Gastroesophageal sphincter (tissue), 4 donors: ENCODE measurements at regions not wholly inside any gene's neighbourhood (a gene's known extent, or its start where the extent isn't known, plus 50 kb on each side); places are given as distances from the start of the nearest gene placed in this dataset.

ENCODE experiments used
- ATAC-seq: fragments of 150-250 bp; one replicate; pipeline ENCODE4 v1.9.1; 2016; ENCODE audit warnings: mild to moderate bottlenecking, moderate library complexity
- H3K27ac ChIP-seq, 4 donors: fragments of 200-600 bp; sonication (generic) in 3 of 4; 1 replicate in 3 of 4; 2 replicates in 1 of 4; pipeline ENCODE4 v1.5.1; 2016 to 2019
- H3K27me3 ChIP-seq: fragments of 200-600 bp; sonication (generic); one replicate; pipeline ENCODE4 v1.5.1; 2019
- H3K36me3 ChIP-seq, 2 donors: fragments of 200-600 bp; sonication (generic); one replicate each; pipeline ENCODE4 v1.5.1; 2019; ENCODE audit warnings: control low read depth in 1 of 2
- H3K4me1 ChIP-seq, 3 donors: fragments of 200-600 bp; sonication (generic); 1 replicate in 2 of 3; 2 replicates in 1 of 3; pipeline ENCODE4 v1.5.1; 2016 to 2019; ENCODE audit warnings: control low read depth in 2 of 3
- H3K4me3 ChIP-seq, 2 donors: fragments of 200-600 bp; sonication (generic); one replicate each; pipeline ENCODE4 v1.5.1; 2019; ENCODE audit warnings: mild to moderate bottlenecking in 1 of 2, moderate library complexity in 1 of 2
- H3K9me3 ChIP-seq, 3 donors: fragments of 200-600 bp; sonication (generic); one replicate each; pipeline ENCODE4 v1.5.1; 2017 to 2019; ENCODE audit warnings: control low read depth in 2 of 3
- CTCF ChIP-seq, 4 experiments: fragments of 200-600 bp in 2 of 4; fragments of 450-650 bp in 2 of 4; sonication (generic) in 1 of 4; IDR thresholded peaks; one replicate each; pipeline ENCODE4 v1.5.1; 2017 to 2019; ENCODE audit warnings: antibody characterized with exemption in 4 of 4, mild to moderate bottlenecking in 2 of 4, moderate library complexity in 2 of 4
- EP300 ChIP-seq: sonication (generic); formaldehyde crosslinking; IDR thresholded peaks from one replicate; pipeline ENCODE4 v1.6.1; 2017; ENCODE audit warnings: antibody characterized with exemption, mild to moderate bottlenecking
- POLR2A ChIP-seq, 2 donors: fragments of 450-650 bp; IDR thresholded peaks; one replicate each; pipeline ENCODE4 v1.6.1; 2017; ENCODE audit warnings: antibody characterized with exemption in 2 of 2, mild to moderate bottlenecking in 2 of 2, moderate library complexity in 1 of 2
- POLR2AphosphoS5 ChIP-seq: sonication (generic); formaldehyde crosslinking; IDR thresholded peaks from one replicate; pipeline ENCODE4 v1.6.1; 2017; ENCODE audit warnings: antibody characterized with exemption
- WGBS, 2 donors: methylation state at CpG; one replicate each; pipeline ENCODE4 v1.1.5; 2018; ENCODE audit warnings: low coverage in 1 of 2; 5-methylcytosine and 5-hydroxymethylcytosine counted together

DNA sequence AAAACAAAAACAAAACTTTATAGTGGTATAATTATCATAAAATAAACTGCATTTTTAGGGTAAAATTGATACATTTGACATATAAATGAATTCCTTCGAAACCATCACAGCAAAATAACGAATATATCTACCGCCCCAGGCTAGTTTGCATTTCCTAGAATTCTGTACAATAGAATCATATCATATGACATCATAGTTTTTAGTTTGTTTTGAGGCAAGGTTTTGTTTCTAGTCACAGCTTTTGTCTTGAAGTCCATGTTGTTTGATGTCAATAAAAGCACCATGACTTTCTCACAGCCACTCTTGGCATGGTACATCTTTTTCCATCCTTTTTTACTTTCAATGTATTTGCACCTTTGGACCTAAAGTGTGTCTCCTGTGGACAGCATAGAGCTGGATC lies 102.9 kb downstream of the FOXL3 start:
- Histone ChIP-seq H3K27me3 (no peaks in the 10 kb centered on the region), H3K36me3 (no peaks in the 10 kb centered on the region), H3K9me3 (peaks cover 0 to 41% (median 0%) of the 10 kb centered on the region in 3 donors), H3K27ac (no peak overlapping the region), H3K4me3 (no peak overlapping the region), H3K4me1 (no peaks in the 10 kb centered on the region)
- 88 to 96% methylated on average over 3 of the region's 3 CpGs for WGBS, 2 donors
- no peak for ATAC-seq
- TF ChIP-seq POLR2A (IDR thresholded peaks at IDR 0.05) (no peak), EP300 (no peak), CTCF (IDR thresholded peaks at IDR 0.05) (no peak), POLR2AphosphoS5 (no peak)

GRCh38 chr7:395643-396042 lies 105.7 kb downstream of the FOXL3 start:
- no peak for ATAC-seq
- Histone ChIP-seq H3K4me1 (no peaks in the 10 kb centered on the region), H3K27ac (no peak overlapping the region), H3K27me3 (peaks cover 9% of the 10 kb centered on the region), H3K36me3 (no peaks in the 10 kb centered on the region), H3K9me3 (peaks cover 0 to 56% (median 0%) of the 10 kb centered on the region in 3 donors), H3K4me3 (no peak overlapping the region)
- TF ChIP-seq CTCF (IDR thresholded peaks at IDR 0.05) (no peak), EP300 (no peak), POLR2AphosphoS5 (no peak), POLR2A (IDR thresholded peaks at IDR 0.05) (no peak)

DNA sequence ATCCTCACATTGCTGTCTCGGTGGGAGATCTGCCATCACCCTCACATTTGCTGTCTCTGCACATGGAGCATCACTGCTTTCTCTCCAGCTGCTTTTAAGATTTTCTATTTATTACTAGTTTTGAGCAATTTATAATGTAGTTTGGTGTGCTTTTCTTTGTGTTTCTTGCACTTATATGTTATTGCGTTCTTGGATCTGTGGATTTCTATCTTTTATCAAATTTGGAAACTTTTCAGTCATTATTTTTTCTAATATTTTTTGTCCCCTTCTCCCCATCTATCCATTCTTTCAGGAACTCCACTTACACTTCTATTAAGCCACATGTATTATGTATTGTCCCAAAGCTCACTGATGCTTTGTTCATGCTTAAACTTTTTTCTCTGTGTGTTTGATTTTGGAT lies 108.9 kb downstream of the FOXL3 start:
- TF ChIP-seq CTCF (IDR thresholded peaks at IDR 0.05) (no peak), EP300 (no peak), POLR2AphosphoS5 (no peak), POLR2A (IDR thresholded peaks at IDR 0.05) (no peak)
- no peak for ATAC-seq
- Histone ChIP-seq H3K4me3 (no peak overlapping the region), H3K9me3 (peaks cover 0 to 52% (median 0%) of the 10 kb centered on the region in 3 donors), H3K36me3 (no peaks in the 10 kb centered on the region), H3K4me1 (no peaks in the 10 kb centered on the region), H3K27ac (no peak overlapping the region), H3K27me3 (peaks cover 19% of the 10 kb centered on the region)
- WGBS, 2 donors, result 100% methylated on average over 2 of the region's 2 CpGs; no CpG with 5 or more reads in 1 of the 2 donors

DNA sequence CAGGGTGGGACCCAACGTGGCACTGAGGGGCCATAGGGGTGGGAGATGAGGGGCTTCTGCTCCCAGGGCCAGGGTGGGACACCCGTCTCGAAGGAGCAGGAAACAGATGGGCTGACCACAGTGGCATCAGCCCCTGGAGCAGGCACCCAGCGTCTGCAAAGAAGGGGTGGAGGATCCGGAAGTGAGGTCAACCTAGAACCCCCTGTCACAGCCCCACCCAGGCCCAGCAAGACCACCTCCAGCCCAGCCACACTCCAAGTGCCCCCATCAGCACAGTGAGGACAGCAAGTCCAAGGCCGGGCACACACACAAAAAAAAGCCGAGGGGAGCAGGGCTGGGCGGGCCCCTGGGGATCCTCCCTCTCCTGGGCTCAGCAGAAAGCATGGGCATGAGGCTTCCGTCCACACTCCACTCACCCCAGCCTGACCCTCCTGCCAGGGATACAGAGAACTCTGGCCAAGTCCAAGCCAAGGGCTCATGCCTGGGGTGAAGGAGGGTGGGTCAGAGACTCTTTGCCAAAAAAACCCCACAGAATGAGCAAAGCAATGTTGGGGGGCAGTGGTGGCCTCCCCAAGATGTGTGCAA lies 111.0 kb downstream of the FOXL3 start:
- Histone ChIP-seq H3K4me1 (no peaks in the 10 kb centered on the region), H3K27ac (no peak overlapping the region), H3K9me3 (peaks cover 0 to 40% (median 0%) of the 10 kb centered on the region in 3 donors), H3K4me3 (no peak overlapping the region), H3K36me3 (no peaks in the 10 kb centered on the region), H3K27me3 (peaks cover 32% of the 10 kb centered on the region)
- ATAC-seq, result no peak
- WGBS, 2 donors, result 91% methylated on average over 5 of the region's 9 CpGs; no CpG with 5 or more reads in 1 of the 2 donors
- TF ChIP-seq POLR2A (IDR thresholded peaks at IDR 0.05), result no peak
- no peak for TF ChIP-seq EP300
- no peak for TF ChIP-seq POLR2AphosphoS5
- TF ChIP-seq CTCF (IDR thresholded peaks at IDR 0.05), result no peak

DNA sequence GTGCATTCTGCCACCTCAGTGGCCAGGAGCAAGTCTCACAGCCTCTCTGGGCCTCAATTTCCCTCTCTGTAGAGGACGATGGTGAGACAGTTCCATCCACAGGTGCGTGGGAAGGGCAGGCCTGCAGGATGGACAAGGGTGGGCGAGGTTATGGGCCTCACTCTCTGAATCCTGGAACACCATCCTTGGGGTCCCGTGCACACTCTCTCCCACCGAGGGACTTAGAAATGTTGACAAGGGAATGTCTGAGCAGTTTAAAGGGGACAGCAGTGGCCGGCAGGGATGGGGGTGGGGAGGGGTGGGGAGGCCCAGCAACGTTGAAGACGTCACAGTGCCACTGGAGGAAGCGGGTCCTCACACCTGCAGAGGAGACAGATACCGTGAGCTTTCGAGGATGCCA lies 111.5 kb downstream of the FOXL3 start:
- Histone ChIP-seq H3K4me3 (no peak overlapping the region), H3K9me3 (peaks cover 0 to 35% (median 0%) of the 10 kb centered on the region in 3 donors), H3K36me3 (no peaks in the 10 kb centered on the region), H3K27ac (no peak overlapping the region), H3K27me3 (peaks cover 36% of the 10 kb centered on the region), H3K4me1 (no peaks in the 10 kb centered on the region)
- WGBS, 2 donors, result 95 to 97% methylated on average over 4 to 5 of the region's 11 CpGs
- ATAC-seq, result no peak
- TF ChIP-seq EP300 (no peak), POLR2AphosphoS5 (no peak)
